Liver (tissue), 3 donors: ENCODE measurements at regions not wholly inside any gene's neighbourhood (a gene's known extent, or its start where the extent isn't known, plus 50 kb on each side); places are given as distances from the start of the nearest gene placed in this dataset.

Source experiments
- ATF3 ChIP-seq: IDR thresholded peaks from 2 replicates; pipeline ENCODE4 v1.6.1; 2016; ENCODE audit warnings: antibody characterized with exemption
- CTCF ChIP-seq: fragments of 150-350 bp; IDR thresholded peaks from 2 replicates; pipeline ENCODE4 v1.5.1; 2017; ENCODE audit warnings: improper control_type of control experiment, low read depth, low read length; ENCODE audit not compliant: missing input control
- JUND ChIP-seq, 2 donors: IDR thresholded peaks; 2 replicates each; pipeline ENCODE4 v1.6.1; 2016; ENCODE audit warnings: antibody characterized with exemption in 2 of 2
- RAD21 ChIP-seq, 2 donors: IDR thresholded peaks; 2 replicates each; pipeline ENCODE4 v1.6.1; 2016; ENCODE audit warnings: antibody characterized with exemption in 2 of 2, mild to moderate bottlenecking in 2 of 2
- RXRA ChIP-seq, 2 donors: IDR thresholded peaks; 2 replicates each; pipeline ENCODE4 v1.6.1; 2017 to 2018; ENCODE audit warnings: antibody characterized with exemption in 2 of 2, mild to moderate bottlenecking in 1 of 2
- SP1 ChIP-seq: IDR thresholded peaks from 2 replicates; pipeline ENCODE4 v1.6.1; 2018; ENCODE audit warnings: antibody characterized with exemption, mild to moderate bottlenecking
- YY1 ChIP-seq: IDR thresholded peaks from 2 replicates; pipeline ENCODE4 v1.6.1; 2016; ENCODE audit warnings: antibody characterized with exemption, mild to moderate bottlenecking
- TF ChIP-seq, protein P1 (sequence below): IDR thresholded peaks from 2 replicates; pipeline ENCODE4 v1.6.1; 2016; ENCODE audit warnings: antibody characterized with exemption
- TF ChIP-seq, protein P2 (sequence below): IDR thresholded peaks from 2 replicates; pipeline ENCODE4 v1.6.1; 2016; ENCODE audit warnings: antibody characterized with exemption
- donor health status: healthy.
- donor health status: healthy.

- TF ChIP-seq SP1 = no peak
- TF ChIP-seq CTCF = no peak
- TF ChIP-seq ATF3 = no peak
- TF ChIP-seq YY1 = no peak
- TF ChIP-seq, protein P1, sequence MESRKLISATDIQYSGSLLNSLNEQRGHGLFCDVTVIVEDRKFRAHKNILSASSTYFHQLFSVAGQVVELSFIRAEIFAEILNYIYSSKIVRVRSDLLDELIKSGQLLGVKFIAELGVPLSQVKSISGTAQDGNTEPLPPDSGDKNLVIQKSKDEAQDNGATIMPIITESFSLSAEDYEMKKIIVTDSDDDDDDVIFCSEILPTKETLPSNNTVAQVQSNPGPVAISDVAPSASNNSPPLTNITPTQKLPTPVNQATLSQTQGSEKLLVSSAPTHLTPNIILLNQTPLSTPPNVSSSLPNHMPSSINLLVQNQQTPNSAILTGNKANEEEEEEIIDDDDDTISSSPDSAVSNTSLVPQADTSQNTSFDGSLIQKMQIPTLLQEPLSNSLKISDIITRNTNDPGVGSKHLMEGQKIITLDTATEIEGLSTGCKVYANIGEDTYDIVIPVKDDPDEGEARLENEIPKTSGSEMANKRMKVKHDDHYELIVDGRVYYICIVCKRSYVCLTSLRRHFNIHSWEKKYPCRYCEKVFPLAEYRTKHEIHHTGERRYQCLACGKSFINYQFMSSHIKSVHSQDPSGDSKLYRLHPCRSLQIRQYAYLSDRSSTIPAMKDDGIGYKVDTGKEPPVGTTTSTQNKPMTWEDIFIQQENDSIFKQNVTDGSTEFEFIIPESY = no peak
- TF ChIP-seq, protein P2, sequence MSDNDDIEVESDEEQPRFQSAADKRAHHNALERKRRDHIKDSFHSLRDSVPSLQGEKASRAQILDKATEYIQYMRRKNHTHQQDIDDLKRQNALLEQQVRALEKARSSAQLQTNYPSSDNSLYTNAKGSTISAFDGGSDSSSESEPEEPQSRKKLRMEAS = no peak
- TF ChIP-seq RXRA (IDR thresholded peaks at IDR 0.05) = no peak
- TF ChIP-seq RAD21 (IDR thresholded peaks at IDR 0.05) = no peak
- TF ChIP-seq JUND (IDR thresholded peaks at IDR 0.05) = no peak
Observed at GRCh38 chr11:46181387-46181786, 60.1 kb upstream of the PHF21A start.
